Progenitor cell of endocrine pancreas (in vitro differentiated cells): ENCODE measurements at regions not wholly inside any gene's neighbourhood (a gene's known extent, or its start where the extent isn't known, plus 50 kb on each side); places are given as distances from the start of the nearest gene placed in this dataset.

ENCODE experiments used
- DNase-seq: peaks from one replicate; pipeline ENCODE4 v3.0.0; 2021; ENCODE audit warnings: low spot score; ENCODE audit not compliant: unreplicated experiment
- H3K27ac Mint-ChIP-seq: 2 replicates; pipeline ENCODE4 v1.8.0; 2021; ENCODE audit warnings: mild to moderate bottlenecking, moderate library complexity, mixed read lengths
- H3K27me3 Mint-ChIP-seq: 2 replicates; pipeline ENCODE4 v1.8.0; 2021; ENCODE audit warnings: mixed read lengths
- H3K36me3 Mint-ChIP-seq: 2 replicates; pipeline ENCODE4 v1.8.0; 2022; ENCODE audit warnings: mixed read lengths; ENCODE audit not compliant: insufficient read depth
- H3K4me1 Mint-ChIP-seq: 2 replicates; pipeline ENCODE4 v1.8.0; 2021; ENCODE audit warnings: low read depth, mixed read lengths
- H3K4me3 Mint-ChIP-seq: 2 replicates; pipeline ENCODE4 v1.8.0; 2021; ENCODE audit warnings: low read depth, mild to moderate bottlenecking, moderate library complexity, mixed read lengths
- H3K9me3 Mint-ChIP-seq: 2 replicates; pipeline ENCODE4 v1.8.0; 2021; ENCODE audit warnings: low read depth, mixed read lengths
- CTCF ChIP-seq: fragments of 200-600 bp; sonication (generic); IDR thresholded peaks from one replicate; pipeline ENCODE4 v1.5.0; 2021; ENCODE audit warnings: antibody characterized with exemption, mild to moderate bottlenecking; ENCODE audit not compliant: unreplicated experiment

GRCh38 chr11:105245781-105246315 lies 106.3 kb upstream of the CARD18 start:
- no peak for TF ChIP-seq CTCF
- Mint-ChIP-seq H3K27ac (no peak overlapping the region), H3K27me3 (no peaks in the 10 kb centered on the region)

GRCh38 chr11:105244160-105244825 lies 104.7 kb upstream of the CARD18 start:
- no peak for TF ChIP-seq CTCF
- Mint-ChIP-seq H3K4me3 (no peak overlapping the region), H3K4me1 (peaks cover 4% of the 10 kb centered on the region), H3K9me3 (peaks cover 8% of the 10 kb centered on the region), H3K27ac (no peak overlapping the region), H3K27me3 (no peaks in the 10 kb centered on the region), H3K36me3 (no peaks in the 10 kb centered on the region)
- no peak for DNase-seq

More at GRCh38 chr11:105245781-105246315, 106.3 kb upstream of the CARD18 start:
- DNase-seq = no peak
- no peak overlapping the region for H3K4me3 Mint-ChIP-seq
- peaks cover 8% of the 10 kb centered on the region for H3K9me3 Mint-ChIP-seq
- no peaks in the 10 kb centered on the region for H3K36me3 Mint-ChIP-seq
- H3K4me1 Mint-ChIP-seq = peaks cover 4% of the 10 kb centered on the region

- Mint-ChIP-seq H3K27ac (no peak overlapping the region), H3K9me3 (peaks cover 10% of the 10 kb centered on the region), H3K4me1 (peaks cover 3% of the 10 kb centered on the region), H3K36me3 (no peaks in the 10 kb centered on the region), H3K4me3 (no peak overlapping the region), H3K27me3 (no peaks in the 10 kb centered on the region)
- no peak for TF ChIP-seq CTCF
- no peak for DNase-seq
Observed at GRCh38 chr11:105241136-105241535, 101.6 kb upstream of the CARD18 start.

GRCh38 chr11:105236664-105237063 lies 97.1 kb upstream of the CARD18 start:
- Mint-ChIP-seq H3K9me3 (peaks cover 10% of the 10 kb centered on the region), H3K27me3 (no peaks in the 10 kb centered on the region), H3K27ac (no peak overlapping the region), H3K4me1 (peaks cover 3% of the 10 kb centered on the region), H3K36me3 (no peaks in the 10 kb centered on the region), H3K4me3 (no peak overlapping the region)
- DNase-seq = no peak
- no peak for TF ChIP-seq CTCF

GRCh38 chr11:105233285-105233684 lies 93.7 kb upstream of the CARD18 start:
- TF ChIP-seq CTCF = no peak
- H3K9me3 Mint-ChIP-seq = no peaks in the 10 kb centered on the region
- no peak for DNase-seq
- no peak overlapping the region for H3K4me3 Mint-ChIP-seq
- H3K27ac Mint-ChIP-seq = no peak overlapping the region
- peaks cover 3% of the 10 kb centered on the region for H3K4me1 Mint-ChIP-seq
- no peaks in the 10 kb centered on the region for H3K27me3 Mint-ChIP-seq
- no peaks in the 10 kb centered on the region for H3K36me3 Mint-ChIP-seq
